ENCODE measurements at regions not wholly inside any gene's neighbourhood (a gene's known extent, or its start where the extent isn't known, plus 50 kb on each side); places are given as distances from the start of the nearest gene placed in this dataset.

DNA sequence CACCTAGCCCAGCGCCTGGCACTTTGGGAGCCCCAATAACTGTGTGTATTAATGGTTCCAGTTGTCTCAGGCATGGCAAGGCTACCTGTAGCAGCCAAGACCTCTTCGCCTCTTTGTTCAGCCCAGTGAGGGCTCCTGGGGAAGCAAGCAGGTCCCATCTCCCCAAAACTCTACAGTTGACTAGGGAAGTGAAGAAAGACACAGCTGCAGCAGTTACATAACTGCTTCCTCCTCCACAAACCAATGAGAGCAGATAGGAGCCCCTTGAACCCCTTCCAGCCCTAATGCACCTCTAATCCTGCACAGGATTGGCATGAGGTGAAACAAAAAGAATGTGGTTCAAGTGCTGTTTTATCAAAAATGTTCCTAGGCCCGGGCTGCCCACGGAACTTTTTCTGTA lies 100.5 kb downstream of the SYF2 start:
- TF ChIP-seq, protein P1, sequence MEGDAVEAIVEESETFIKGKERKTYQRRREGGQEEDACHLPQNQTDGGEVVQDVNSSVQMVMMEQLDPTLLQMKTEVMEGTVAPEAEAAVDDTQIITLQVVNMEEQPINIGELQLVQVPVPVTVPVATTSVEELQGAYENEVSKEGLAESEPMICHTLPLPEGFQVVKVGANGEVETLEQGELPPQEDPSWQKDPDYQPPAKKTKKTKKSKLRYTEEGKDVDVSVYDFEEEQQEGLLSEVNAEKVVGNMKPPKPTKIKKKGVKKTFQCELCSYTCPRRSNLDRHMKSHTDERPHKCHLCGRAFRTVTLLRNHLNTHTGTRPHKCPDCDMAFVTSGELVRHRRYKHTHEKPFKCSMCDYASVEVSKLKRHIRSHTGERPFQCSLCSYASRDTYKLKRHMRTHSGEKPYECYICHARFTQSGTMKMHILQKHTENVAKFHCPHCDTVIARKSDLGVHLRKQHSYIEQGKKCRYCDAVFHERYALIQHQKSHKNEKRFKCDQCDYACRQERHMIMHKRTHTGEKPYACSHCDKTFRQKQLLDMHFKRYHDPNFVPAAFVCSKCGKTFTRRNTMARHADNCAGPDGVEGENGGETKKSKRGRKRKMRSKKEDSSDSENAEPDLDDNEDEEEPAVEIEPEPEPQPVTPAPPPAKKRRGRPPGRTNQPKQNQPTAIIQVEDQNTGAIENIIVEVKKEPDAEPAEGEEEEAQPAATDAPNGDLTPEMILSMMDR (conservative IDR thresholded peaks at IDR 0.05; ENCODE audit: low read length): no peak
- no peak for TF ChIP-seq EZH2phosphoT487 (IDR thresholded peaks at IDR 0.05; ENCODE audit: borderline replicate concordance, low read depth, low read length)
